ENCODE measurements at regions not wholly inside any gene's neighbourhood (a gene's known extent, or its start where the extent isn't known, plus 50 kb on each side); places are given as distances from the start of the nearest gene placed in this dataset.
A peak's percentile ranks its signal among the peaks of the same experiment; 100 is the strongest.
"Not testable (repeated sequence)": the region's sequence is repeated elsewhere in the genome, so short reads cannot be mapped to it uniquely, and the experiment has no call there.

DNA sequence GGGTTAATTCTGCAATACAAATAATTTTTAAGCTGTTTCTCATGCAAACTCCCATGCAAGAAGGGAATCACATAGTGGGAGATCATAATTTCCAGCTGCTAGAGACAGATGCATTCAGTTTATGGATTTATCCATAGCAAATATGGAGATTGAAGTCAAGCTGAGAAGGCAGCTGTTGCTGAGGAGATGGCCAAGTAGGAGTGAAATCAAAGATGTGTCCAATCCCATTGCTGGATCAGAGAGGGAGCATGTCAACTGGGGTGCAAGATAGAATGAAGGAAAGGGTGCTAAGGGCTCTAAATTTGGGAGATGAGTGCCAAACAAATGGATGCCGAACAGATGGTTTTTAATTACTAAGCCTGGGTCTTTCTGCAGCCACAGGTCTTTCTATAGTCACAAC, 504.5 kb downstream of the NFIB start:
- DNase-seq: no peak

DNA sequence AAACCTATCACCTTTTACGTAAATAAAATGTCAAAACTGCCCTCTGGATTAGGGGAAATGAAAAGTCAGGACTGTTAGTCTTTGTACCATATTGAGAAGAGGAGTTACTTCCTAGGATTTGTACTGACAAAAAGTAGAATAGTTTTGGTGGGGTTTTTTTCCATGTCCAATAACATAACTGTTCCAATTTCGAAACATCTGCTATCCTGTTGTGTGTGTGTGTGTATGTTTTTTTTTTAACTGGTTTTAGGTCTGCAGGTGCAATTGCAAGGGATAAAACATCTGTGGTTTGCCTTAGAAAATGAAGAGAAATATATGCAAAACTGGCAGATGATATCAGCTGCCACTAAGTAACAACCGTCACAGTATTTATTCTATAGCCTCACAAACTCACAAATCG, 506.8 kb downstream of the NFIB start:
- DNase-seq: no peak

DNA sequence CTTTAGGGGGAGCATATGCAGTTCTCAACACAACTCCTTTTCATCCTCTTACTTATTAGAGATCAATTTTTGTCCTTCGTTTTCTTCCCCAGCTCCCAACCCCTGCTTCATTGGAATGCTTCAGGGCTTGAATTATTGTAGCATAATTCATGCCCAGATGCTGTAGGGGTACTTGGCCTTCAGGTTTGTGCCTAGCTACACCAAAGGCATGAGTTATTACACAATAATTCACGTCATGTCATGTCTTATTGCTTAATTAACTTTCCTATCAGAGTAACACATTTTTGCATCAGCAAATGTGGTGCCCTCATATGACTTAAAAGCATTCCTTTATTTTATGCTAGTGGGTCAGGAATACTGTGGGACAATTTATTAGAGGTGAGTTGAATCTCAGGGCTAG, 507.2 kb downstream of the NFIB start:
- DNase-seq: no peak

DNA sequence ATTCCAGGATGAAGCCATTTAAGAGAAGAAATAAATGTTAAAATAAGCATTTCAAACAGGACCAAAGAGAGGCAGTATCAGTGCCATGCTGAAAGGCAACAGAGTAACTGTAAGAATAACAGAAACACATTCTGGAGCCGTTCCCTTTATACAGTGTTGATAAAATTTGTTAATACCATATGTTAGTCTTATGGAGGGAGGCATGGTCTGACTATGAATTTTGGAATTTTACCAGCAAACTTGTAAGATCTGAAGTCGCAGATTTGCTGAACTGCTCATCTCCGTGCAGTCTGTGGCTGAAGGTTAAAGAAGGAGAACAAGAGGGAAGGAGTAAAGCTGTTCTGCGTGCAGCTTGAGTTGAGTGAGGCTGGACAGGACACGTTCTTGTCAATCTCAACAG, 508.4 kb downstream of the NFIB start:
- no peak for DNase-seq

DNA sequence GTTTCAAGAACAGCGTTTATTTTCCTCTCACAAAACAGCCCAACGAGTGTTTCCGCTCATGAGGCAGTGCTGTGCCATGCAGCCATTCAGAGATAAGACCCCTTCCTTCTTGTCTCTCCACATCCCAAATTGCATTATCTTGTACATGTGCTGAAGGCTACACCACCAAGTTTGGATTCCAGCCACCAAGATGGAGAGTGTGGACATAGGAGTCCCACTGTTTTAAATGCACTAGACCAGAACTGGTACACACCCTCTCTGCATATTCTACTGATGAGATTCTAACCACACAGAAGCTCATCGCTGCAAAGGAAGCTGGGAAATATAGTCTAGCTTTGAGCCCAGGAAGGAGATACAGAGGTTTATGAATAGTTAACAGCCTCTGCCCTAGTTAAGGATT, 509.4 kb downstream of the NFIB start:
- DNase-seq: no peak

DNA sequence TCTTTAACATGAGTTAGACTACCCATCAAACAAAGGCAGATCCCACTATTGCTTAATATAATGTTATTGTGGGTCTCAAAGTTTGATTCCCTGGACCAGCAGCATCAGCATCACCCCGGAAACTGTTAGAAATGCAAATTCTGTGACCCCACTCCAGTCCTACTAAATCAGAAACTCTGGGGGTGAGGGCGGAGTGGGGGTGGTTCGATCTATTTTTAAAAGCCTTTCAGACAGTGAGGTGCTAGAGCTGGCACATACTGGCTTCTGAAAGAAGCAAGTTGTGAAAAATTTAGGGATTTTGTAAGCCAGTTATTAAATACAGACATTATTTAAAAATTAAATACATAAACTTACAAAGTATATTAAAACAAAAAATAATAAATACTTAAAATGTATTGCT, 513.2 kb downstream of the NFIB start:
- no peak for DNase-seq

DNA sequence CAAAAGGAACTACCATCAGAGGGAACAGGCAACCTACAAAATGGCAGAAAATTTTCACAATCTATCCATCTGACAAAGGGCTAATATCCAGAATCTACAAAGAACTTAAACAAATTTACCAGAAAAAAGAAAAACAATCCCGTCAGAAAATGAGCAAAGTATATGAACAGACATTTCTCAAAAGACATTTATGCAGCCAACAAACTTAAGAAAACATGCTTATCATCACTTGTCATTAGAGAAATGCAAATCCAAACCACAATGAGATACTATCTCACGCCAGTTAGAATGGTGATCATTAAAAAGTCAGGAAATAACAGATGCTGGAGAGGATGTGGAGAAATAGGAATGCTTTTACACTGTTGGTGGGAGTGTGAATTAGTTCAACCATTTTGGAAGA, 516.2 kb downstream of the NFIB start:
- DNase-seq: not testable (repeated sequence)

DNA sequence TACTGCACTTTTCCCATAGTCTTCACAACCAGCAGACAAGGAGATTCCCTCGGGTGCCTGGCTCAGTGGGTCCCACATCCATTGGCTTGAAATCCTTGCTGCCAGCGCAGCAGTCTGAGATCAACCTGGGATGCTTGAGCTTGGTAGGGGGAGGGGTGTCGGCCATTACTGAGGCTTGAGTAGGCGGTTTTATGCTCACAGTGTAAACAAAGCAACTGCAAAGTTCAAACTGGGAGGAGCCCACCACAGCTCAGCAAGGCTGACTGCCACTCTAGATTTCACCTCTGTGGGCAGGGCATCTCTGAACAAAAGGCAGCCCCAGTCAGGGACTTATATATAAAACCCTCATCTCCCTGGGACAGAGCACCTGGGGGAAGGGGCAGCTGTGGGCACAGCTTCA, 512.3 kb upstream of the MPDZ start:
- peak; percentile 68 for DNase-seq

DNA sequence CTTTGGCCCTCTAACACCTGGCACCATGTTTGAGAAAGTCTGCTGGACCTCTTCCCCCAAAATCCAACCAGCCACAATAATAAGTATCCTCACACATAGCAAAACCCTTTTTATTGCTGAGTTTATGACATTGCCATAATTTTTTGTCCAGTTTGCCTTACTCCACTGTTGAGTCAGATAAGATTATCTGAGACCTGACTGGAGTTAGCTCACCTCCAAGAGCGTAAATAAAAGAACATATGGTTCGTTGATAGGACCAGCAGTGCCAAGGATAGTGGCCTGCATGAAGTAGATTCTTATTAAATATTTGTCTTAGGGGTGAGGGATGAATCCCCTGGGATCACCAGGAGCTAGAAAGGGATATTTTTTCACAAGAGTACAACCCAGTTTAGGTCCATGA, 510.6 kb upstream of the MPDZ start:
- DNase-seq: no peak

DNA sequence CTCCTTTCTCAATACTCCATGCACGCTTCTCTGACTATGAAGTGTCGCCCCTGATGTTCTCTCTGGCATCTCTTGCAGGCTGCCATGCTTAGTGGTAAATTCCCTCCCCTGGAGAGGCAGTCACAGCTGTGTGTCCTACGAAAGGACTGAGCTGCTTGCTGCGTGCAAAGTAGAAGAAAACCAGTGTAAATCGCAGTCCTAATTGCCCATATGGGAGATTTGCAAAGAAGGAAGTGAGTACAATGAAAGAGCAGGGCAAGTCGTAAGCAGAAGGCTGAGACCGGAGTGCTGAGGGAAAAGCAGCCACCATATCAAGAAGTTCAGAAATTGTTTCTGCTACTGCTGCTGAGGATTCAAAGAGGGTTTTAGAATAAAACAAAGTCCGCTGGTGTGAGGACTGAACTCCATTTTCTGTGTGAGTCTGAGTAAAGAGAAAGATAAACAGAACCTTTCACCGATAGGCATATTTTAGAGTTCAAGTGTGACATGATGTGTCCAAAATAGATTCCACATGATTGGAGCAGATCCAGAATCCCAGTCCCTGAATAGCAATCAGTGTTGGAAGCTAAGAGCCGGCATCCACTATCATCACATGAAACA, 507.8 kb upstream of the MPDZ start:
- DNase-seq: peak; percentile 46

DNA sequence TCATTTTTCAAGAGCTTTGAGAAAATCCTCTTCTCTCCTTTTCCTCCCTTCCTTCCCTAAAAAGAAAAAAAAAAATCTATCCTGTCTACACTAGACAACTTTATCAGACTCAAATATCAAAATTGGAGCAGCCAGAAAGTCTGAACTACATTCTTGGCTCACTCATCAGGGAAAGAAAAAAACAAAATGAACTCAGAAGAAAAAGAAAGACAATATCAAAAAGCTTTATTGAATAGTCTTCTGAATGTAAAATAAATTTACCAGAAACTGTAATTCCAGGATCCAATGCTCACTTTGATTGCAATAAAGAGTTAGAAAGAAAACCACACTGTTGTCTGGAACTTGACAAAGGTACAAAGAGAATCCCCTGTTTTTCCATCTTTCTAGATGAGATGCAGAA, 507.2 kb upstream of the MPDZ start:
- DNase-seq: no peak

DNA sequence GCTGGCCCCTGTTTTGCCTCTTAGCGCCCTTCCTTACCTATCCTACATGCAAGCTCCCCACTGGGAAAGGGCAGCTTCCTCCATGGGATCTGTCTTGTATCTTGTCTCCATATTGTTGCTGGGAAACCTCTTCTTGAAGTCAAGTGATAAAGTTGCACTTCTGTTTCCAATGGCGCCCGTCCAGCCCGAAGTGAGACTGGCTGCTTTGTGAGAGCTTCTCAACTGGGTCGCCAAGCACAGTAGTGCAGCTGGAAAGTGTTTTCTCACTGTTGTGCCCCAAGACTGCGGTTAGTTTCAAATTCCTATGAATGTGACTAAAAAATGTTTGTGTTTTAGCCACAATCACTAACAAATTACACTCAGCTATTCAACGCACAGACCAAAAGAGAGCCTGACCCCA, 506.6 kb upstream of the MPDZ start:
- DNase-seq: no peak

DNA sequence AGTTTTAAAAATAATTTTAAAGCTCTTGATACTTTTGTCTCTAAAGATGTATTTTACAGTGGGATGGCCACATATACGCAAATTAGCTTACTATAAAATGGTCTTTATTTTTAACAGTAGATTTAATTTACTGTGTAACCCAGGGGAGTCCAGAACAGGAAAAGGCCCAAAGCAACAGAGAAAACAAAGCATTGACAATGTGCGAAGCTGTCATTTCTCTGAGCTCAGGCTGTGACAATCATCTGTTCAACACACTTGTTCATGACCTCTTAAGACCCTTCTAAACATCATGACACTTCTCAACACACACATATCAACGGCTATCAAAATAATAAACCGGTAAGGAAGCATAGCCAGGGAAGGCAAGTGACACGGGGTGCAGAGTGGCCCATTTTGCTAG, 499.6 kb upstream of the MPDZ start:
- DNase-seq: peak; percentile 2

DNA sequence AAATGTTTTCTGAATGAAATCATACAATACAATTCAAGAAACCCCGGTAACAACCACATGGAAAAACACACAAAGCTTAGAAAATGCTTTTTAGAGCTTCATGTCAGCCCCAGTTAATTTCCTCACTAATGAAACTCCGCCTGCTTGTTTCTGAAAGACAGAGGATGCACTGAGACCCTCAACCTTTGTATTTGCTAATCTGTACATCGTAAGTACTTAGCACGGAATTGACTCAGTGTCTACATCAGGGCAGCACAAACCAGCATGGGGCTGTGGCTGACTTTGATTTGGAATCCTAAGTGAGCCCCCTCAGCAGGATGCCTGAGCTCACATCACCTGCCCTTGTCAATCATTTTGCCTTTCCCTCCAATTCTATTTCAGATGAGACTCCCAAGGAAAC, 499.1 kb upstream of the MPDZ start:
- peak; percentile 35 for DNase-seq

DNA sequence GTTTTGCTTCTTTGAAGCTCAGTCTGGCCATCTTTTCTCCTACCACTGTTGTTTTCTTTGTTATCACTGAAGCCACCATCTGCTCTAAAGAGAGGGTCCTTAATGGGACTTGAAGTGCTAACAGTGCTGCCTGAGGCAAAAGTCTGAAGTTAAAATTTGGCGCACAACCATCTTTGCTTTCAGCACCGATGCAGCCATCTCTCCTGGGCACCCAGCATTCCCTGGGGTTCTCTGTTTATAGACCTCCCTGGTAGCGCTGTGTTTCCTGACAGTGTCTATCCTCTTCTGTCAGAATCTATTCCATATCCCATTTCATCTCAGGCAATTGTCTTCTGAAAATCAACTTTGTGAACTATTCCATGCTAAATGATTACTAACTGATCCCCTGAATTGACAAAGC, 491.5 kb upstream of the MPDZ start:
- DNase-seq: no peak

DNA sequence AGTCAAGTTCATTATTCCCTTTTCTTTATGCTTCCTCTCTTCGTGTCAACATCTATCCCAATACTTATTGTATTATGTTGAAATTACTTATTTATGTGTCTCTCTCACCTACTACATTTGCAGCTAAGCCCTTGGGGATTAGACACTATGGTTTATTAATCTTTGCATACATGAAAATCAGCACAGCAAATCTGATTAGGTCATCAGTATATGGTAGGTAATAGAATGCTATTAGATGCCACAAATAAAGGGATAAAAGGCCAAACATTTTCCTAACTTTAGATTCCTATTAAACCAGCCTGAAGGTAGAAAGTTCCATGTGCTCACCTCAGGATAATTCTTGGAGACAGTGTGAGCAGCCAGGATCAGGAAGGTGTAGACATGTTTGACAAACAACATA, 490.1 kb upstream of the MPDZ start:
- DNase-seq: no peak

DNA sequence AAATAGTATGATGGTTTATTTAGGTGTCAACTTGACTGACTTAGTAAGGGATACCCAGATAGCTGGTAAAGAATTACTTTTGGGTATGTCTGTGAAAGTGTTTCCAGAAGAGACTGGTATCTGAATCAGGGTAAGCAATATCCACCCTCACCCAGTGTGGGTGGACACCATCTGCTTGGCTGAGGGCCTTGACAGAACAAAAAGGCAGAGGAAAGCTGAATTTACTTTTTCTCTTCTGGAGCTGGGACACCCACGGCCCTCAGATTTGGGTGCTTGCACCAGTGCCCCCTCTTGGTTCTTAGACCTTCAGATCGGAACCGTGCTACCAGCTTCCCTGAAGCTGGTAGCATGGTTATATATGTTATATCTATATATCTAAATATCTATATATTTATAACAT, 489.5 kb upstream of the MPDZ start:
- DNase-seq: no peak

DNA sequence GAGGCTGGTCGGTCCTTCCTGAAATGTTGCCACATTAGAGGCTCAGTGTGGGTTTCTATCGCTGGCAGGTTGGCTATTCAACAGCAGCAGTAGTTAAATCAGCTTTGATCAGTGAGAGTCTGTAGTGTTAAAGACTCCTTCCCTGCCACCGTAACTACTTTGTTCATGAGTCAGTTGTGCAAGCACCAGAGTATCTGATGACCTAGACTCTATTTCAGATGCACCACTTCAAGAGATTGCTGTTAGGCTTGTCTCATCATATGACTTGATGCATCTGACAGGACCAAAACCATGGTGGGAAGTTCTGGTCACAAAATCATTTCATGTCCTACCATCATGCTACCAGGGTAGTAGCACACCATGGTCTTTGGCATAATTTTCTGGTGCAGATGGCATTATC, 482.7 kb upstream of the MPDZ start:
- DNase-seq: no peak

DNA sequence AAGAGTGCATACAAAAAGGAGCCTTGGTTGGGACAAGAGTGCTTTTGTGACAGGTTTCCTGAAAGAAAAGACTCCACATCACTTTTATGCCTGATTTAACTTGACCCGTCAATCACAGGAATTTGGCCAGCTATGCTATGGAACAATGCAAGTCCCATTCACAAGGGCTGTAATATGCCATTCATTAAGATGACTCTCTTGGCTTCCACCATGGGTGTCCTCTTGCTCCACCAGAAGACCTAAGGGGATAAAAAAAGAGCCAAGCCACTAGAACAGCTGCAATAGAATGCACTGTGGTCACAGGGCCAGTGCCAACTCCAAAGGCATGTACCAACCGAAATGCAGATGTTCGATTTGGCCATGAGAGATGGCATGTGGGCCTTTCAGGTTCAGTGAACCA, 480.1 kb upstream of the MPDZ start:
- DNase-seq: no peak

DNA sequence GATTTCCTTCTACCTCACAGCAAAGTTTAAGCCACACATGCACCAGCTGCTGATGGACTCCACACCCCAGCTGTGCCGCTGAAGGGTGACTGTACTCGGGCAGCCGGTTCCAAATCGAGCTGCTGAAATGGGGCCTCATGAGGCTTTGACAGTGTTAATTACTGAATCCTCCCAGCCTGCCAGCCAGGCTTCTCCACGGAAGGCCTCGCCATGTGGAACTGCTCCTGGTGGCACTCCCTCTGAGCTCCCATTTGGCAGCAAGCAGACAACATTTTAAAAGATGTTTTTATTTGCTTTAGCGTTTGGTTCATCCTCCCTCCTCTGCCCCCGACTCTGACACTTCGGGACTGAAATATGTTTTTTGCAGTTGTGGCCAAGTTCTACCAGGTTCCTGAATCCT, 479.4 kb upstream of the MPDZ start:
- DNase-seq: no peak

DNA sequence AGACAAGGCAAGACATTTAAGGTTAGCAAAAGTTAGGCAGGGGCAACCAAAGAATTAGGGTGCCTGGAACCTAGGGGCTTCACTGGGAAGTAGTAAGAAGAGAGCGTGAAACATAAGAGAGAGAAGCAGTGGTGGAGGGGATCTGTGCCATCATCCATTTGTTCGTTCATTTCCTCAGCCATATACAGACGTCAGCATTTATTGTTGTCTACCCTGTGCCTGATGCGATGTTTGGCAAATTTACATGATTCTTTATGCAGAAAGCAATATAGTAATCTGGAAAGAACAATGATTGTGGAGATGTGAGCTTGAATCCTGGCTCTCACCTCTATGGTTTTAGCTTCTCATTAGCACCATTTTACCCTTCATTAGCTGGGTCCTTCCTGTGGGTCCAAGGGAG, 477.5 kb upstream of the MPDZ start:
- DNase-seq: no peak

DNA sequence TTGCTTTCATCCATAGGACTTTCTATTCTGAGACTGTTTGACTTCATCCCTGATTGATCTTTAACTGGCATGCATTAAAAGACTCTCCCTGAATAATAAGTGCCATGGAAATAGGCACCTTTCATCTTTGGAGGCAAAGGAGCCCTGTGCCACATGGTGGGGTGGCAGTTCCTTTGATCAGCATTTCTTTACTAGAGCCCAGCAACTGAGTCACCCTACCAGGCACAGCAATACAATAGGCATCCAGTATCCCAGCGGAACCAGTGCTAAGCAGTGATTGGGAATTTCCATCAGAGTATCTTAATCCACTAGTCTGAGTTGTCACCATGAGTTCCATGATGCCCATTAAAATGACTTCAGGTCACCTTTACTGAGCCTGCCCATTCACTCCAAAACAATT, 476.1 kb upstream of the MPDZ start:
- DNase-seq: no peak

DNA sequence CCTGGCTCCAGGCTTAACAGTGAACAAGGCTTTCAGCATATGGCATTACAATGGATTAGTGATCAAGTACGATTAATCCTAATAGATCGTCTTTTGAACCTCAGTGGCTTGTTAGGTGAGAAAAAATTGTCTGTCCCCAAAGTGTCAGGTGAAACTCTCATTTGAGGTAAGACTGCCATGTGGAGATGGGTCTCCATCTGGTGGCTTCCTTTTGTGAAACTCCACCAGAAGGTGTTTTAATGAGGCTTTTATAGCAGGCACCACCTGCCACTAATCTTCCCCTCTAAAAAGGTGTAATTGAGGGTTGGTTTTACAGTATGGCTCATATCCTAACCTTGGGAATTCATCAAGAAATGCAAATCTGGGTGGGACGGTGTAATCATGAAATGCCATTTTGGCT, 471.1 kb upstream of the MPDZ start:
- no peak for DNase-seq

DNA sequence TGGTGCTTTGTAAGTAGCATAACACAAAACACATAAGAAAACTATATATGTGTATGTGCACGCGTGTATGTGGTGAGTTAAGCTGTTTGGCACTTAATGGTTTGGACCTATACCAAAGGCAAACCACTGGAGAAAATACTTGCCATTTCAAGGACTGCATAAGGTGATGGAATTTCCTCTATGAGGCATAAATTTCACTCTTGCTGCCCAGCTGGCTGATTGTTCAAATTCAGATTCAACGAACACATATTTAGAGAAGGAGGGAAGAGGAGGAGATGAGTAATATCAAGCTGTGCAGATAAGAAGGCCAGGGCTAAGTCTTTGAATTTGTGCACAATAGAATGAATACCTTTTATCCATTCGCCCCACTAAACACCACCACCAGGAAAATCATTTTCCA, 470.6 kb upstream of the MPDZ start:
- peak; percentile 75 for DNase-seq

DNA sequence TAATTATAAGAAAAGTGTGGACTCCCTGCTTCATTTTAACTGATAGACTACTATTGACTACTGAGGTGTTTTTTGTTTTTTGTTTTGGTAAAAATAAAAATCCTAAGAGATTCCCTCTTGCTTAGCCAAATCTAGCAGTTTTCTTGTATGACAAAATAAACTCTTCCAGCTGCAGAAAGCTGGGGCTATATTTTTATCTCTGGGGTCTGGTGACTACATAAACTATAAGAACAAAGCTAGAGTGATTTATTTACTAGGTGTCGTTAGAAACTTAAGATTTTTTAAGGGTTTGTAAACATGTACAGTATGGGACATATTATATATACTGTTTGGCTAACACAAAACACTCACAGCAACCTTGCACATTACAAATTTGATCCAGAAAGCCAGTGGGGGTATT, 467.4 kb upstream of the MPDZ start:
- DNase-seq: no peak

DNA sequence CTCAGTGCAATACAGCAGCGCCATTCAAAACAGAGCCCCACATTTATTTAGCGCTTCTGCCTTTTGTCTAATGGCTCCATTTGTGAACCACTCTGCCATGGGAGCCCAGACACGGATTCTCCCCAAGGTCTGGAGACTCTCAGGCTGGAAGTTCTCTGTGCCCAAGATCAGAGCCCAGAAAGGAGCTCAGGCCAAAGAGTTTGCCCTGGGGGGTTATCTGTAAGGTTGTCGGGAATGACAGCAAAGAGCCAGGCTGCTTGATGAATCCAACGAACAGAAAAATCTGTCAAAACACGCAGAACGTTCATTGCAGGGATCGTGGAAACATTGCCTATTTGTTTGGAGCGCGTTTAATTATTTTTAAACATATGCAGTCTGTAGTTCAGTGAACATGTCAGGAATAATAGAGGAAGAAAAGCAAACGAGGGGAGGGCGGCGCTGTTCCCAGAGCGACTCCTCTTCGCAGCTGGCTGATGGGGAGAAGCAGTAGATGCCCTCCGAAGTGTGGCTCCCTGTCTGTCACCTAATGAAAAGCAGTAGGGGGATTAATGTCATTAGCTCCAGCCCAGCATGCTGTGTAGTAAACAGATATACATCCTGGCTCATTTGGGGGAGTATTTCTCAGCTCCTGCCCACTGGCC, 464.9 kb upstream of the MPDZ start:
- peak; percentile 26 for DNase-seq
